HG02571 (cell line): ENCODE measurements at regions not wholly inside any gene's neighbourhood (a gene's known extent, or its start where the extent isn't known, plus 50 kb on each side); places are given as distances from the start of the nearest gene placed in this dataset.

Experiments used
- ATAC-seq: cut with Tn5 transposase; IDR thresholded peaks from one replicate; pipeline ENCODE4 v1.9.1; 2021; ENCODE audit warnings: mild to moderate bottlenecking, moderate library complexity; ENCODE audit not compliant: unreplicated experiment

- no peak for ATAC-seq
These were observed 139.1 kb upstream of the GMDS start for GRCh38 chr6:2384528-2384927.

DNA sequence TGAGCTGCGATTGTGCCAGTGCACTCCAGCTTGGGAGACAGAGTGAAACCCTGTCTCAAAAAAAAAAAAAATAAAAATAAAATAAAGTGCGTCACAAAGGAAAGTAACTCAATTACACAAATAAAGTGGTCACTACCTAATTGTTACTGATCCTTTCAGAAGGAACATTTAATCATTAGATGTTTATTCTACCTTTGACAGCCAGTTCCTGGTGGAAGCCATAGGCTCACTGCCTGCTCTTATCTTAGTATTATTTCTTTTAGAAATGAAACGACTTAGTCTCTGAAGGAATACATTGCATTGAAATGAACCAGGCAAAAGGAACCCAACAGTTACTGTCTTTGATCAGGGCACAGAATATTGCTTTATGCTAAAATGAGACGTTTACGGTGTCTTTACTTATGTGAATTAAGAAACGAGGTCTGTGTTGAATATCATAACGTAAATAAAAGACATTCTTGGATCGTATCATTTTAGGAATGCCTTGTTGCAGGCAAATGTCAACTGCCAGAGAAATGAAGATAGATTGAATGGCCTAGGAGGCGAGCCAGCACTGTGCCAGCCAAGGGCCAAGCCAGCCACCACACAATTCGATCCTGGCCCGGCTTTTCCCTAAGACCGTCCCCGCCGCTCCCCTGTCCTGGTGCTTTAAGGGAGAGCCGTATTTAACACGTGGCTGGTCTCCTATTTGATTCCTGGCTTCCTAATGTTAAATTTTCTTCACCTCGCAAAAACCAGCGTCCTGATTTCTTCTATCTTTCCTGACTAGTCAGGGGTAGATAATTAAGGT, 136.7 kb upstream of the GMDS start:
- no peak for ATAC-seq

- ATAC-seq = no peak
These were observed 133.7 kb upstream of the GMDS start for GRCh38 chr6:2378891-2379652.

DNA sequence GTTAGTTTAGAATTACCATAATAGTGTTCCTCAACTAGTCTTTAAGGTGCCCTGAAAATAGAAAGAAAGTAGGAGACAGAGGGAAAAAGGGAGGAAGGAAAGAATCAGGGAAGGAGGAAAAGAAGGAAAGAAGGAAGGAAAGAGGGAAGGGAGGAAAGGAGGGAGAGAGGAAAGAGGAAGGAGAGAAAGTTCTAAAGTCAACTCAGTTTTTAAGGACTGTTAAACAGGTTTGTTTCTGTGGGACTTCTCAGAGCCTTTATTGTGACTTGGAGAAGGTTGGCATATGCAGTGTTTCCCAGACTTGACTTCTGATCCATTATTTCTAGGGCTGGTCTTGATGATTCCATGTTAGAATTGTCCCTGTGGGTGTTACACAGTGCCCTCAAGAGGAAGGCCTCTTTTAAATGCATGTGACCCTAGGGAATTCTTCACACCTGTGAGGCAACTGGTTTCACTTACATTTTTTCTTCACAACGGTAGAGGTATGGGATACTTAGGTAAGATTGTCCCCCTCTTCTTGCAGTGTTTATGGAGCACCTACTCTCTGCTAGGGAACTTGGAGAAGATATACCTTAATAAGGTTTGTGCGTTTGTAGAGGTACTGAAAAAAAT, 132.7 kb upstream of the GMDS start:
- ATAC-seq = no peak

- ATAC-seq = no peak
These were observed 131.3 kb upstream of the GMDS start for GRCh38 chr6:2376429-2377355.

DNA sequence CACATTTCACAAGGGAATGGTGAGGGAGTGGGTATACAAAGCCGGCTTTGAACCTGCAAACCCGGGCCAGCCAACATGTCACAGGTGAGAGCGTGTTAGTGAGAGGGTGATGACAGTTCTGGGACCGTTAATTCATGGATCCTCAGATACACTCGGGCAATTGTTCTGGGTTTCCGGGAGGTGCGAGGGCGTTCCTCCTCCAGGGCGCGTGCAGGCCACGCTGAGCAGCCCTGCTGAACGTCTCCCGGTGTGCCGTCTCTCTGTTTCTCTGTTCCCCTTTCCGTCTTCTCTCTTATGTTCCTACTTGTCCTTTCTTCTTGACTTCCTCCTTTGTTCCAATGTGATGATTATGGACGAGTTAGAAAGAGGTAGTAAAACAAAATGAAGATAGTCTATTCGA, 130.0 kb upstream of the GMDS start:
- ATAC-seq = no peak

GRCh38 chr6:2369606-2370005, 124.2 kb upstream of the GMDS start:
- no peak for ATAC-seq

DNA sequence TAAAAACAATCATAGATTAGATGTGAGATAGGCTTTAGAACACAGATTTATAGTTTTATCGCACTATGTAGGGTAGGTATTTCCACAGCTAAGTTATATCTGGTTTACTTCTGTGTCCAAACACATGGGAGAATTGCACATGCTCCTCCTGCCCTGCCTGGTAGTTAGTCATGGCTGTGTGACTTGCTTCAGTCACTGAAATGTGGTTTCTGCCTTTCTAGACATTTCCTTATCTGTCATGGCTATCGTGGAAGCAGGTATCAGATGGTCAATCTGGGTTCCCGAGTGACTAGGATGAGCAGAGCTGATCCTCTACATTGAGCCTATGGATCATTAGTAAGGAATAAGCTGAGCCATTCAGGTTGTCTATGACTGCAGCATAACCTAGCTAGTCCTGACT, 117.8 kb upstream of the GMDS start:
- ATAC-seq = no peak

DNA sequence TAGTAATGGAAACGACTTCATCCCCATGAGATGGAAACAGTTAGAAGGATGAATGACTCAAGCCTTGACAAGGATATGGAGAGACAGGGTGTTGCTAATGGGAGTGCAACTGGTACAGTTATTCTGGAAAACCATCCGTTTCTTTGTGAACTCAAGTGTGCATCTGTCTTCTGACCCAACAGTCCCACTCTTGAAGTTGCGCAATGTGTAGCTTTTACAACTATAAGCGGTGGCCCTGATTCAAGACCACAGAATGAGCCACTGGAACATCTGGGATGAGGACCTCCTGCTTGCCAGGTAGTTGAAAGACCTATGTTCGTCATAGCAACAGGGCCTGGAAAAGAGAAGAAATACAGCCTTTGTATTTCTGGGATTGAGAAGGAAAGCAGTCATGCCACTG, 115.8 kb upstream of the GMDS start:
- ATAC-seq = no peak

- no peak for ATAC-seq
These were observed 115.3 kb upstream of the GMDS start for GRCh38 chr6:2360716-2361115.

DNA sequence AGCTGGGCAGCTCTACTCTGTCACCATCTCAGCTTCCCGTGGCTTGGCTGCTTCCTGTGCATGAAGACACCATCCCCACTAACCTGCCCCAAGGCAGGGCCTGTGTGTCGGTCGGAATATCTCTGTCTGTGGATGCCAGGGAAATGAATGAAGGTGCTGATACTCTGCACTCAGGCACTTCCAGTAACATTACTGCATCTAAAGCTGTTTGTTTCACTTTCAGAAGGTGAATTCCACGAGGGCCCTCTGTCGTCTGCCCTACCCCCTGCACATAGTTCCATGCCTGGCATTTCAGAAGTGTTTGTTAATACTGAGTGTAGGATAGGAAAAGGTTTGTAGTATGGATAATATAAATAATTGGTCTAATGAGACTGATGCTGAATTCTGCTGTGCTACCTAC, 114.7 kb upstream of the GMDS start:
- ATAC-seq = no peak

- no peak for ATAC-seq
These were observed 109.7 kb upstream of the GMDS start for GRCh38 chr6:2355150-2355549.

- no peak for ATAC-seq
These were observed 108.7 kb upstream of the GMDS start for GRCh38 chr6:2354138-2354491.

- ATAC-seq = no peak
These were observed 108.2 kb upstream of the GMDS start for GRCh38 chr6:2353412-2354137.

- ATAC-seq = no peak
These were observed 106.5 kb upstream of the GMDS start for GRCh38 chr6:2351807-2352431.

DNA sequence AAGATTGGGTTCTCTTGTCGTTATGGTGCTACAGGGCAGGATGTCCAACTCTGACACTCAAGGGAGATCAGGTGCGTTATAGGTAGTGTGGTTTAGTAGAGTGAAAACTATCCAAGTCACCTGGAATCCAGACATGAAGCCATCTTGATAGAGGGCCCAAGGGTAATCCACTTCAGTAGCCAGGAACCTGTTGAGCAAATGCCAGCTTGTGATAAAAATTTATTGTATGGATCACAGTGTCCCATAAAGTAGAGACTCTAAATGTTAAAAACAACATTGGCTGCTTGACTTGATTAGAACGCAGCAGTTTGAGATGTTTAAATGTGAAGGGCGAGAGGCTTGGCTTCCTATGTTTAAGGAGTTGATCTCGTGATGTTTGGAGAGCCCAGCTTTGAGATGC, 105.7 kb upstream of the GMDS start:
- no peak for ATAC-seq

DNA sequence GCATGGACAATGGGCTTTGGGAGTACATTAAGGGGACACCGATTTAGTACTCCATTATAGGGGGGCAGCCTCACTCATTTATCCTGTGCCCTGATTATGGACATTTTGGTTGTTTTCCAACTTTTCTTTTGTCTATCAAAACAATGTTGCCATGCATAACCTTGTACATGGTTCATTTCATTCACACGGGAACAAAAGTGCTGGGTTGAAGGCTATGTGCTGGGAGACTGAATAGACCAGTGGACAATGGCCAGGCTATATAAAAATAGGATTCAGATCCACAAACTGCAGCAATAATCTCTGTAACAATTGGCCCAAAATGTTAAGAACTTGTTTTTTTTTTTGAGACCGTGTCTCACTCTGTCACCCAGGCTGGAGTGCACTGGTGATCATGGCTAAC, 100.7 kb upstream of the GMDS start:
- no peak for ATAC-seq

GRCh38 chr6:2344319-2344905, 99.0 kb upstream of the GMDS start:
- ATAC-seq = no peak

GRCh38 chr6:2327591-2327990, 82.2 kb upstream of the GMDS start:
- ATAC-seq = no peak
